HepG2 (cell line): ENCODE measurements at regions not wholly inside any gene's neighbourhood (a gene's known extent, or its start where the extent isn't known, plus 50 kb on each side); places are given as distances from the start of the nearest gene placed in this dataset.

Experiments used
- ATAC-seq: fragments of 200-7000 bp; cut with Tn5 transposase; 3 replicates; pipeline ENCODE4 v1.9.1; 2020; ENCODE audit warnings: mild to moderate bottlenecking, moderate library complexity
- BruUV-seq: library from RNA; stranded (reverse); fragments of 400-500 nt; replicated peaks from 2 replicates; lab custom pipeline; 2021; lab: Mats Ljungman, UMichigan
- CTCF ChIA-PET: fragments of 300-600 bp; formaldehyde crosslinking; extraction: SDS; loops from one replicate; lab custom pipeline; 2021; ENCODE audit warnings: low total read pairs, inconsistent platforms, low intra/inter-chr PET ratio; lab: Yijun Ruan, JAX
- POLR2A ChIA-PET: fragments of 350-600 bp; sonication (Branson Sonifier 250); formaldehyde crosslinking; loops from one replicate; lab custom pipeline; 2020; ENCODE audit warnings: antibody characterized with exemption, inconsistent platforms; lab: Yijun Ruan, JAX
- DNase-seq: peaks from one replicate; pipeline ENCODE4 v3.0.0-alpha.2; 2015; ENCODE audit warnings: low spot score
- FAIRE-seq: peaks from 3 replicates; lab custom pipeline; 2011; peaks lifted over from hg19 to GRCh38; lab: Jason Lieb, UNC
- H2AFZ ChIP-seq: one replicate; pipeline ENCODE4 v1.6.1; 2011; ENCODE audit warnings: low read length, inconsistent platforms
- H3K27ac ChIP-seq: fragments of 300-600 bp; 3 replicates; pipeline ENCODE4 v1.8.0; 2011; ENCODE audit warnings: mixed run types, mild to moderate bottlenecking, mixed read lengths, low read length, inconsistent platforms; ENCODE audit not compliant: insufficient read depth; ENCODE audit errors: extremely low read length
- H3K27me3 ChIP-seq, 2 experiments: fragments of 200-600 bp in 1 of 2; 2 replicates in 1 of 2; 3 replicates in 1 of 2; pipeline versions ENCODE4 v1.6.0 to v1.8.0; 2011; ENCODE audit warnings: low read length in 2 of 2, mild to moderate bottlenecking in 2 of 2, moderate library complexity in 2 of 2, inconsistent platforms in 1 of 2; ENCODE audit not compliant: insufficient read depth in 2 of 2, control insufficient read depth in 1 of 2
- H3K36me3 ChIP-seq, 2 experiments: fragments of 200-600 bp in 1 of 2; replicated peaks in 1 of 2; 2 replicates in 1 of 2; 3 replicates in 1 of 2; pipeline versions ENCODE4 v1.5.1 to v1.8.0; 2011; ENCODE audit warnings: low read length in 2 of 2, inconsistent platforms in 1 of 2; ENCODE audit not compliant: insufficient read depth in 2 of 2, control insufficient read depth in 1 of 2
- H3K4me1 ChIP-seq: 2 replicates; pipeline ENCODE4 v1.5.1; 2012; ENCODE audit warnings: low read length, inconsistent platforms; ENCODE audit not compliant: insufficient read depth
- H3K4me2 ChIP-seq: 2 replicates; pipeline ENCODE4 v1.6.0; 2011; ENCODE audit warnings: low read depth, low read length, inconsistent platforms
- H3K4me3 ChIP-seq, 3 experiments: fragments of 200-600 bp in 1 of 3; sonication (generic), shearing (Covaris generic) in 1 of 3; replicated peaks in 1 of 3; 2 replicates each; pipeline ENCODE4 v1.5.1; 2011 to 2016; ENCODE audit warnings: low read length in 3 of 3, inconsistent platforms in 2 of 3, low read depth in 2 of 3, mild to moderate bottlenecking in 2 of 3, control low read depth in 1 of 3, mixed read lengths in 1 of 3; ENCODE audit not compliant: insufficient read depth in 1 of 3
- H3K79me2 ChIP-seq: one replicate; pipeline ENCODE4 v1.6.1; 2011; ENCODE audit warnings: low read length, inconsistent platforms; ENCODE audit not compliant: insufficient read depth
- H3K9ac ChIP-seq: 2 replicates; pipeline ENCODE4 v1.6.0; 2011; ENCODE audit warnings: mild to moderate bottlenecking, low read depth, low read length, inconsistent platforms; ENCODE audit not compliant: insufficient read depth
- H3K9me3 ChIP-seq: 2 replicates; pipeline ENCODE4 v1.5.1; 2012; ENCODE audit warnings: mild to moderate bottlenecking, low read length
- H4K20me1 ChIP-seq: 2 replicates; pipeline ENCODE4 v1.6.0; 2011; ENCODE audit warnings: inconsistent platforms, mild to moderate bottlenecking, low read length, moderate library complexity; ENCODE audit not compliant: insufficient read depth
- KLF15 ChIP-seq: sonication (generic); formaldehyde crosslinking; IDR thresholded peaks from 2 replicates; pipeline ENCODE4 v1.8.1; 2023; ENCODE audit warnings: borderline replicate concordance, mild to moderate bottlenecking, inconsistent platforms, missing genetic modification reagents, mixed read lengths
- NFIB ChIP-seq: sonication (generic); formaldehyde crosslinking; IDR thresholded peaks from 2 replicates; pipeline ENCODE4 v1.9.0; 2021; ENCODE audit warnings: missing genetic modification reagents, mild to moderate bottlenecking, borderline replicate concordance
- ZBTB25 ChIP-seq: IDR thresholded peaks from 2 replicates; pipeline ENCODE4 v1.6.1; 2018; ENCODE audit warnings: missing genetic modification reagents
- ZNF619 ChIP-seq: sonication (generic); formaldehyde crosslinking; IDR thresholded peaks from 2 replicates; pipeline ENCODE4 v1.4.0; 2020; ENCODE audit warnings: mild to moderate bottlenecking, missing genetic modification reagents
- ZNF761 ChIP-seq: sonication (generic); formaldehyde crosslinking; conservative IDR thresholded peaks from 2 replicates; pipeline ENCODE4 v1.4.0; 2020; ENCODE audit warnings: mild to moderate bottlenecking, missing genetic modification reagents
- ZSCAN31 ChIP-seq: sonication (generic); formaldehyde crosslinking; IDR thresholded peaks from 2 replicates; pipeline ENCODE4 v1.5.0; 2020; ENCODE audit warnings: low read depth, mild to moderate bottlenecking, missing genetic modification reagents
- WGBS: methylation state at CpG from one replicate; pipeline ENCODE4 v1.1.6; 2017; ENCODE audit warnings: low lambda C conversion rate; 5-methylcytosine and 5-hydroxymethylcytosine counted together
- in situ Hi-C: cut with HindIII; loops from 2 replicates; pipeline ENCODE4 v1.10.0; 2017; ENCODE audit warnings: low pct_unique_long_range_greater_than_20kb; ENCODE audit not compliant: extremely low pct_ligation_motif_present
- intact Hi-C: fragments of 100-400 bp; cut with micrococcal nuclease; formaldehyde crosslinking; loops from one replicate; pipeline ENCODE4 v1.10.0; 2022; ENCODE audit not compliant: unreplicated experiment
- TF ChIP-seq, protein P1 (sequence below): sonication (generic); formaldehyde crosslinking; conservative IDR thresholded peaks from 2 replicates; pipeline ENCODE4 v1.5.0; 2020; ENCODE audit warnings: missing genetic modification reagents

- ChIA-PET CTCF (no interaction called here), POLR2A (no interaction called here)
- H3K4me3 ChIP-seq = no peak overlapping the region
- no peaks in the 10 kb centered on the region for H3K79me2 ChIP-seq
- intact Hi-C loops (no loop called here), in situ Hi-C loops (no loop called here)
- BruUV-seq = no TSS peak
- no peaks in the 10 kb centered on the region for H3K4me1 ChIP-seq
- FAIRE-seq = no peak
- no peak overlapping the region for H3K9ac ChIP-seq
- peaks cover 91% of the 10 kb centered on the region for H3K9me3 ChIP-seq
- DNase-seq = no peak
- TF ChIP-seq KLF15 = no peak
- TF ChIP-seq, protein P1, sequence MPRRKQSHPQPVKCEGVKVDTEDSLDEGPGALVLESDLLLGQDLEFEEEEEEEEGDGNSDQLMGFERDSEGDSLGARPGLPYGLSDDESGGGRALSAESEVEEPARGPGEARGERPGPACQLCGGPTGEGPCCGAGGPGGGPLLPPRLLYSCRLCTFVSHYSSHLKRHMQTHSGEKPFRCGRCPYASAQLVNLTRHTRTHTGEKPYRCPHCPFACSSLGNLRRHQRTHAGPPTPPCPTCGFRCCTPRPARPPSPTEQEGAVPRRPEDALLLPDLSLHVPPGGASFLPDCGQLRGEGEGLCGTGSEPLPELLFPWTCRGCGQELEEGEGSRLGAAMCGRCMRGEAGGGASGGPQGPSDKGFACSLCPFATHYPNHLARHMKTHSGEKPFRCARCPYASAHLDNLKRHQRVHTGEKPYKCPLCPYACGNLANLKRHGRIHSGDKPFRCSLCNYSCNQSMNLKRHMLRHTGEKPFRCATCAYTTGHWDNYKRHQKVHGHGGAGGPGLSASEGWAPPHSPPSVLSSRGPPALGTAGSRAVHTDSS (CRISPR knock-in tag) = no peak
- no peak for TF ChIP-seq ZNF619 (CRISPR knock-in tag)
- no peak for TF ChIP-seq ZSCAN31 (CRISPR knock-in tag)
- TF ChIP-seq ZNF761 (CRISPR knock-in tag) = no peak
- H3K27me3 ChIP-seq = no peaks in the 10 kb centered on the region
- WGBS = 56% methylated on average over 1 of the region's 1 CpG
- H3K4me2 ChIP-seq = no peak overlapping the region
- H4K20me1 ChIP-seq = no peaks in the 10 kb centered on the region
- no peak overlapping the region for H2AFZ ChIP-seq
- H3K36me3 ChIP-seq = no peaks in the 10 kb centered on the region
- no peak for ATAC-seq
- no peak overlapping the region for H3K27ac ChIP-seq
Observed at GRCh38 chr20:39767352-39767751, 805.2 kb downstream of the DHX35 start.

- Histone ChIP-seq H3K4me2 (no peak overlapping the region), H3K27me3 (no peaks in the 10 kb centered on the region), H4K20me1 (no peaks in the 10 kb centered on the region), H3K4me1 (no peaks in the 10 kb centered on the region), H3K36me3 (no peaks in the 10 kb centered on the region), H3K4me3 (no peak overlapping the region), H3K9me3 (peaks cover 94% of the 10 kb centered on the region), H3K27ac (no peak overlapping the region), H3K79me2 (no peaks in the 10 kb centered on the region), H3K9ac (no peak overlapping the region), H2AFZ (no peak overlapping the region)
- DNase-seq (no peak), ATAC-seq (no peak), FAIRE-seq (no peak)
- BruUV-seq = no TSS peak
- TF ChIP-seq ZBTB25 (CRISPR knock-in tag) (no peak), NFIB (CRISPR knock-in tag) (no peak)
- intact Hi-C loops = no loop called here
- CTCF ChIA-PET = no interaction called here
- in situ Hi-C loops = no loop called here
- WGBS = 0% methylated on average over 1 of the region's 1 CpG
- POLR2A ChIA-PET = no interaction called here
Observed at GRCh38 chr20:39766333-39766732, 804.2 kb downstream of the DHX35 start.
